NK-92 (cell line): ENCODE measurements at regions not wholly inside any gene's neighbourhood (a gene's known extent, or its start where the extent isn't known, plus 50 kb on each side); places are given as distances from the start of the nearest gene placed in this dataset.

Experiments used
- DNase-seq: peaks from one replicate; lab custom pipeline; 2025; ENCODE audit not compliant: unreplicated experiment; lab: John Stamatoyannopoulos, UW

GRCh38 chr16:17606460-17606859, 135.7 kb upstream of the XYLT1 start:
- DNase-seq: no peak

DNA sequence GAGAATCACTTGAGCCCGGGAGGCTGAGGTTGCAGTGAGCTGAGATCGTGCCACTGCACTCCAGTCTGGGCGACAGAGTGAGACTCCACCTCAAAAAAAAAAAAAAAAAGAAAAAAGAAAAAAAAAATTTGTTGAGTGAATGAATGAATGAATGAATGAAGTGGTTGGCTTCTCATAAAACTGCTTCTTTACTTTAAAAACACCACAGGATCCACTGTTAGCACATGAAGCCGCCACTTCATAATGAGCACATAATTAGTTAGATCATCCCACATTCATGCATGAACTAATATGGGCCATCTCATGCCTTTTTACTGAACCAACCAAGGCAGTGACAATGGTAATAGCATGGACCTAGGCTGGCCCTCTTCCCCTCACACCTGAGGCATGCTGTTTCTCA, 135.0 kb upstream of the XYLT1 start:
- no peak for DNase-seq

DNA sequence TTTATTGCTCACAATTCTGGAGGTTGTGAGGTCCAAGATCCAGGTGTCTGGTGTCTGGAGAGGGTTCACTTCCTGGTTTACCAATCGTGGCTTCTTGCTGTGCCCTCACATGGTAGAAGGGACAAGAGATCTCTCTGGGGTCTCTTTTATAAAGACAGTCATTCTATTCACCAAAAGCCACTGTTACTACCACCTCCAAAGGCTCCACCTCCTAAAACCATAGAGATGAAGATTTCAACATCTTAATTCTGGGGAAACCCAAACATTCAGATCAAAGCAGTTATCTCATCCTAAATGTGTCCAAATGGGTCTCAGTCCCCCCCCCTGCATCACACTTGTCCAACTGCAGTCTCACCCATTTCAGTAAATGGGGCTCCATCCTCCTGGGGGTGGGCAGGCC, 132.9 kb upstream of the XYLT1 start:
- DNase-seq: no peak

DNA sequence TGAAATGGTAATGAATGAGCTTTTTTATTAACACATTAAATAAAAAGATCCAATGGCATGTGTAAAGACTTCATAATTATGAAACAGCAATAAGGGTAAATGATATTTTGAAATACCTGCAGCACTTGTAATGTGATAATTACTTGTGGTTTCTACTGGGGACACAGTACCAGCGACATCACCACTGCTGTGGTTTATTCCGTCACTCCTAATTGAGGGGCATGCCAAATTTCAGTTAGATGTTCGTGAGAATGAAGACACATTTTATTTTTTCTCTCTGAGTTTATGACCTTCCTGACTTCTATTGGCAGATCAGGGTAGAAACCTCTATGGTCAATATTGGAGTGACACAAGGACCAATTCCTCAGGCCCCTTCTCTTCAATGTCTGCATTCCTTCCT, 131.9 kb upstream of the XYLT1 start:
- DNase-seq: no peak

DNA sequence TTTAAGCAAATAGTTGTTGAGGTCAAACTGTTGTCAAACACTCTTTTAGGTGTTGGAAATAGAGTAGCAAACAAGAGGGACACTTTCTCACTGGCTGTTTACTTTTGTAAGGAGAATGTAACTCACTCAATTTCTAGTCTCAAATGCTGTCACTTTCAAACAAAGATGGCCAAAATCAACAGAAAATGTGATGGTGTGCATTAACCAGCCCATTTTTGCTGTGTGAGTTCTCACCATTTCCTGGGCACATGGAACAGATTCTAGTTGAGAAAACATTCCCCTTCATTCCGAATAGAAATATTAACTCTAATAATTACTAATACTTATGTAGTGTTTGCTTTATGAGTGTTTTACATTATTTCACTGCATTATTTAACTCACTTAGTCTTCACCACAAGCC, 128.2 kb upstream of the XYLT1 start:
- DNase-seq: no peak

DNA sequence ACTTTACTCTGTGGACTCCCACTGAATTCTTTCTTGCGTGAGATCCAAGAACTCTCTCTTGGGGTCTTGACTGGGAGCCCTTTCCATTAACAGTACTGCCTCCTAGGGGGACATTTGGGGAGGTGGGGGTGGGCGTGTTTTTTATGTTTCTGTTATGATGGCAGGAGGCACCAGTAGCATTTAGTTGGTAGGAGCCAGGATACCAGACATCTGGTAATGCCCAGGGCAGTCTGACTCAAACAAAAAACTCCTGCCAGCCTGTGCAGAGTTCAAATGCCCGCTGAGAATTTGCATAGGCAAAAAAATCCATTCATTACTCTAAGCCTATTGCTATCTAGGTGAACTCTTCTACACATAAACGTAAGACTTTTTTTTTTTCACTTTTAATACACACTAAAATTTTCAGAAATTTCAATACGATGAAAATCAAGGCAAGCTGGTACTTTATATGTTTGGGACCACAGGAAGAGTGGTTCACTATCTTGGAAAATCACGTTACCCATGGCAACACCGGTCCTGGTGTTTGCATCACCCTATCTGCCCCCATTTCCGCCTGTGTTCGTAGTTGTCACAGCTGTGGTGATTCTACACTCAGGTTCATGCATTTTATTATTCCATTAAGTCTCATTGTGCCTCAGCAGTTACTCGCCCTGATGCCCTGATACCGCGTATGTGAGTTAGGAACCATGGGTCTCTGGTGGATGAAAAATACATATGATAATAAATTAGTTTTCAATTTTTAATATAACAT, 121.1 kb upstream of the XYLT1 start:
- DNase-seq: no peak

GRCh38 chr16:17590711-17591654, 120.2 kb upstream of the XYLT1 start:
- peak; percentile 48 for DNase-seq

GRCh38 chr16:17589898-17590297, 119.1 kb upstream of the XYLT1 start:
- no peak for DNase-seq

- DNase-seq: no peak
These were observed 114.8 kb upstream of the XYLT1 start for GRCh38 chr16:17585449-17586074.

DNA sequence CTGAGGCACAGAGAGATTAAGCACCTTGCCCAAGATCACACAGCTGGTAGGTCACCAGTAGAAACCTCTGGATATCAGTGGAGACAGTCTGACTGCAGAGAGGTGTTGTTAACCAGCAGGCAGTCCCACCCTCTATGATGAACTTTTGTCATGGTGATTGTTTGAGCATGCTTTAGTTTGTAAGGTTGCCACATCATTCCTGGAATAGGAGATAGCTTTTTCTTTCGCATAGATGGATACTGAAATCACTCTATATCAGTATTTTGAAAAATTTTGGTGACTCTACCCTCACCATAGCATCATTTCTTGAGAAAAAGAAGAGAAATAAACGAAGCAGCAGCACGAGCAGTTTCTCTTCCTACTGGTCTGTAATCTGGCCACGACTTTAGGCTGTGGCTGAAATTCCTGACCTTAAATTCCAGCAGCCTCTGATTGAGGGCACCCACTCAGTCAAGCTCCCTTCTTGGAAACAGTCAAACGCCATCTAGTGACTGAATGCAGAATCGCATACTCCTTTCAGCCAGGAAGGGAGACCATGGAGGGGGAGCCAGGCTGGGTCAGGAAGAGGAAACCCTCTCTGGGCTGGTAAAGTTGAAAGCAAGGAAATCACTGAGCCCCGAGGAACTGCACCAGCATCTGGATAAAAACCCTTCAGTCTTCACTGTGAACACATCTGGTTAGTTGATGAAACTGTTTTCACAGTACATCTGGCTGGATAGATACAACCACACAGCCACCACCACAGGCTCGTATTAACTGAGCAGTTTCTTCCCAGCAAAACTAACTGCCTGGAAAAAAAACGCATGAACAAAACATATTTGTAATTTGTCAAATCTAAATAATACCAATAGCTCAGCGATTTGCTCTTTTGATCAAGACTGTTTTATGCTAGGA, 108.5 kb upstream of the XYLT1 start:
- no peak for DNase-seq

DNA sequence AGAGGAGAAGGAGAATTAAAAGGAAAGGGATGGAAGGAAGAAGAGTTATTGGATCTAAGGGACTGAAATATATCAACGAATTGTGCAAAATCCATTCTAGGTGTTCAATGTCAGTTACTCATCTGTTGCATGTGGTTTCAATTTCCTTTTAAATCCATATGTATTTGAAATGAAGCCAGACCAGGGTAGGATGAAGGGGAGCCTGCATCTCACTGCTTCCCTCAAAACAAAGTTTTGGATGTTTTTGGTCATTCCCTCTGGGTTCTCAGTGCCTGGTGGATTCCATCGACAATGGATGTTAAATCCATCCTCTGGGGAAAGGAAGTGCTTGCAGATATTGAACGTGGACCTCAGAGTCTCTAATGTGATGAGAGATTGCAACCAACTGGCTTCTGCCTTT, 103.5 kb upstream of the XYLT1 start:
- DNase-seq: no peak

GRCh38 chr16:17572145-17572544, 101.4 kb upstream of the XYLT1 start:
- DNase-seq: no peak

DNA sequence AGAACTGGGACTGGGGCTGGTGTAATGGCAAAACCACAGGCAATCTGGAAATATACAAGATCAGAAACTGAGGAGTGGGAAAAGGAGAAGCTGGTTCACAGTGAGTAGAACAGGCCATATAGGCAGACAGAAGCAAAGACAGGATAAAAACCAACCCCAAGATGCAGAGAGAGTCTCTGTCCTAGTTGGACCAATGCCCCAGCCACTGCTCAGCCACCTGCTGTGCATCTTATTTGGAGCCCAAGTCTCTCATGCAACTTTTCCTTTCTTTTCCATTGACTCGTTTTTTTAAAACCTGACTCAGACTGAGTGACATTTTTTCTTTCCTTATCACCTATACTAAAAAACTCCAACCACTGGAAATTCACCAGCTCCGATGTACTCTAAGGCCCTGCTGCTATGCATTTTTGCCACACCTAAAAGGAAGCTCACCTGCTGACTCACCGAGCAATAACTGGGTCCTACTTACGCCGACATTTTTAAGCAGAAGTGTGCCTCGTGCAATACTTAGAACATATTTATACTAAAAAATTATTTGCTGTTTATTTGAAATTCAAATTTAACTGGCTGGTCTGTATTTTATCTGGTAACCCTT, 100.8 kb upstream of the XYLT1 start:
- DNase-seq: no peak

GRCh38 chr16:17568239-17568638, 97.5 kb upstream of the XYLT1 start:
- no peak for DNase-seq

GRCh38 chr16:17567455-17567854, 96.7 kb upstream of the XYLT1 start:
- DNase-seq: no peak

DNA sequence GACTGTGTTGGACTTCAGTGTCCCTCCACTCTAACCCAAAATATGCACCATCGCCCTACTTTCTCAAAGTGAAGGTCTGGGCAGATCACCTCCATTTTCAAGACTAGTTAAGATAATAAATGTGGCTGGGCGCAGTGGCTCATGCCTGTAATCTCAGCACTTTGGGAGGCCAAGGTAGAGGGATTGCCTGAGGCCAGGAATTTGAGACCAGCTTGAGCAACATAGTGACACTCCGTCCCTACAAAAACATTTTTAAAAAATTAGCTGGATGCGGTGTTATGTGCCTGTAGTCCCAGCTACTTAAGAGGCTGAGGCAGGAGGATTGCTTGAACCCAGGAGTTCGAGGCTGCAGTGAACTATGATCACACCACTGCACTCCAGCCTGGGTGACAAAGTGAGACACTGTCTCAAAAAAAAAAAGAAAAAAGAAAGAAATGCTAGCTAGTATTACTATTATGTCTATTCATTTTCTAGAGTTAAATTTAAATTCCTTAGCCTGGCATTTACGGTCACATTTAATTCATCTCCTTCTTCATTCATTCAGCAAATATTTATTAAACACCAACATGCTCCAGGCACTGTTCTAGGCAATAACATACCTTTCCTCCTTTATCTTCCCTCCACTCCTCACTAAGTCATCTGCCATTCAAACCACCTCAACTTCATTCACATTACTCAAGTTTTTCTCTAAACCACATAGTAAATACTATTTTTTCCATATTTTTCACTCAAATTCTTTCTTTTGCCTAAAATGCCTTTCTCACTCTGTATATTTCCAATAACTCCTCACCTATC, 96.1 kb upstream of the XYLT1 start:
- no peak for DNase-seq

GRCh38 chr16:17566075-17566474, 95.3 kb upstream of the XYLT1 start:
- DNase-seq: no peak

DNA sequence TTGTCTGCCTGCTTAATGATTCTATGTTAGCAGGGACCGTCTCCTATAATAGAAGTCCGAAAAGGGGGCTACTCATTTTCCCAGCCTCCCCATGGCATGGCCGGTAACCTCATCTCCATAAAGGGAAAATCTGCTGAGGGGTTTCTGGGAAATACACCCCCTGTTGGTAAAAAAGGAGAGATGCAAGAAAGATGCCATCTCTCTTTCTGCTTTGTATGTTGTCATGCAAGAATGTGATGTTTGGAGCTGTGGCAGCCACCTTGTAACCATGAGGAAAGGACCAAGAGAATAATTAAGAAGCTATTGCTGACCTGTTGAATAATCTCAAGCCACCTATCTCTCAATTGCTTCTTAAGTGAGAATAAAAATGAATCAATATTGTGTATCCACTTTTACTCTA, 94.8 kb upstream of the XYLT1 start:
- no peak for DNase-seq

DNA sequence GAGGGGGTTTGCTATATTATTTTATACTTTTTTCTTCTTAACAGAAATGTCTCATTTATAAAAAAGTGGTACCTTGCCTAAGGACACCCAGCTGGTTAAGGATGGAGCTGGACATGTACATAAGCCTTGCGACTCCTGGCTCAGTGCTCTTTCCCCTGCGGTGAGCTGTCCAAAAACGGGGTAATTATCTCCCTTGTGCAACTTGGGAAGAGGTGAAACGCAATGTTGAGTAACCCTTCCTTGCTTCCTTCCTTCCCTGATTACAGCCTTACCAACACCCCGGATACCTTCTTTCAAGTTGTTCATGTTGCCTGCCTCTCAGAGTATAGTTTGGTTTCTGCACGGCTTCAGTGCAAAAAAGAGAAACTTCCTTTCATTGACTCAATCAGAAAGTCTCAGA, 94.1 kb upstream of the XYLT1 start:
- DNase-seq: no peak
